Fibroblast of gingiva (primary cell): ENCODE measurements at regions not wholly inside any gene's neighbourhood (a gene's known extent, or its start where the extent isn't known, plus 50 kb on each side); places are given as distances from the start of the nearest gene placed in this dataset.
"Not testable (repeated sequence)": the region's sequence is repeated elsewhere in the genome, so short reads cannot be mapped to it uniquely, and the experiment has no call there.

ENCODE experiments used
- DNase-seq: peaks from one replicate; pipeline ENCODE4 v3.0.0-alpha.2; 2011; ENCODE audit warnings: low read depth

DNA sequence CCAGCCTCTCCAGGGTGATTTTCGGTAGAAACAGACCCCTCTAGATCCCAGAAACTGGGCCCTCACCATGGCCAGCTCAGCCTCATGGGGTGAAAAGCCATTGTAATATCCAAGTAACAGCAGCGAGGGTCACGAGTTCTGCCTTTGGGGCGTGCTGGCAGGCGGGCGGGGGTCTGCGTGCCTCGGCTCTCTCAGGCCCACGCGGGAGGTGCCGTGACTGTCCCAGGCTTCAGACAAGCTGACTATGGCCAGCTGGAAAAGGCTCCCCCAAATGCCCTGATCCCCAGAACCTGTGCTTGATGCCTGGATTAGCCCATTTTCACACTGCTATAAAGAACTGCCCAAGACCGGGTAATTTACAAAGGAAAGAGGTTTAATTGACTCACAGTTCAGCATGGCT lies 160.2 kb downstream of the LAT start:
- DNase-seq: not testable (repeated sequence)

DNA sequence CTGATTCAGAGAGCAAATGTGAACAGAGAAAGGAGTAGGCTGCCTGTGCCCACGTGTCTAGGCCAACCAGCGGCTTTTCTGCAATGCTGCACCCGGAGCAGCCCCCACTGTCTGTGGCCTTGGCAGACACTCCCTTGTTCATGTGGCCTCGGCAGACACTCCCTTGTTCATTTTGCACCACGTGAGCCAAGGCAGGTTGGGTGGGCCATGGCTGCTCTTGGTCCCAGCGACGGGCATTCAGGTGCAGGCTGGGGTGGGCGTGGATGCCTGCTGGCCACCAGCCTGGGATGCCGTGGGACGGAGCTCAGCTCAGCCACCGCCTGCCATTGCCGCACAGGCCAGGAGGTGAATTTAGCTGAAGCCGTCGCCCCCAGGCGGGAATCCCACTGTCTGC lies 159.8 kb downstream of the LAT start:
- DNase-seq: not testable (repeated sequence)

DNA sequence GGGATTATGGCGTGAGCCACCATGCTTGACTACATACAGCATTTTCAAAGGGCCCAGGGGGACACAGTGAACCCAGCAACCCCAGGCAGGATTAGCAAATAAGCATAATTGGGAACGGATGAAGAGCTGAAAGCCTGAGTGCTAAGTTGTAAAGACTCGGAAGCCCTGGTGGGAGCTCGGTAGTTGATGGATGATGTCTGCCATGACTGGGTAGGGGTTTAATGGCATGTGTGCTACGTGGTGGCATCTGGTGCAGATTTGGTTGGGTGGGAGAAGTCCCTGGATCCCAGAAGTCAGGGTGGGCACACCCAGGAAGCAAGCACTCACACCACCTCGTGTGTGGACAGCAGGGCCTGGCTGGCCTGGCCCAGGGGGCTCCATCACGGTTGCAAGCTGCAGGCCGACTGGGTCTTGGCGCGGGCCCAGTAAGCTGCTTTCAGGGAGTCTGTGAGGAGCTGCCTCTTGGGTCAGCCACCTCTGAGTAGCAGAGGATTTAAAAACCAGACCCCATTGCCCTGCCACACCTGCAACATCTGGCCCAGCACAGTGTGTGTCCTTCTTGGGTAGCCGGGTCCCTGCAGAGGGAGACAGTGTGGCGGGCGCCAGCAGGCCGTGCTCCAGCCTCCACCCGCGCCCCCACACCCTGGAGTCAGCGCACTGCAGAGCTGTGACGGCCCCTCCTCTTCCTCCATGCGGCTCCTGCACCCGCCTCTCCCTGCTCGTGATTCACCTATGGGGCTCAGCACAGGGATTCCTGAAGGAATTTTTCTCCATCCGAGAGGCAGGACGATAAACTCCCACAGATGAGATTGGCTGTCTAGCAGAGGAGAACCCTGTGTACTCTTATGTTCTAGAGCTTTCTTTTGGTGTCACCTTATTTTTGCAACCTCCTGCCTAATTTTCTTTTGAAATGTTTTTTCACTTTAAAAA lies 159.2 kb downstream of the LAT start:
- DNase-seq: not testable (repeated sequence)

- not testable (repeated sequence) for DNase-seq
Observed at GRCh38 chr16:29142506-29142905, 157.7 kb downstream of the LAT start.

GRCh38 chr16:29141586-29142324 lies 156.9 kb downstream of the LAT start:
- DNase-seq: no peak

GRCh38 chr16:29141121-29141520 lies 156.3 kb downstream of the LAT start:
- DNase-seq: not testable (repeated sequence)

GRCh38 chr16:29139901-29140855 lies 155.3 kb downstream of the LAT start:
- not testable (repeated sequence) for DNase-seq

DNA sequence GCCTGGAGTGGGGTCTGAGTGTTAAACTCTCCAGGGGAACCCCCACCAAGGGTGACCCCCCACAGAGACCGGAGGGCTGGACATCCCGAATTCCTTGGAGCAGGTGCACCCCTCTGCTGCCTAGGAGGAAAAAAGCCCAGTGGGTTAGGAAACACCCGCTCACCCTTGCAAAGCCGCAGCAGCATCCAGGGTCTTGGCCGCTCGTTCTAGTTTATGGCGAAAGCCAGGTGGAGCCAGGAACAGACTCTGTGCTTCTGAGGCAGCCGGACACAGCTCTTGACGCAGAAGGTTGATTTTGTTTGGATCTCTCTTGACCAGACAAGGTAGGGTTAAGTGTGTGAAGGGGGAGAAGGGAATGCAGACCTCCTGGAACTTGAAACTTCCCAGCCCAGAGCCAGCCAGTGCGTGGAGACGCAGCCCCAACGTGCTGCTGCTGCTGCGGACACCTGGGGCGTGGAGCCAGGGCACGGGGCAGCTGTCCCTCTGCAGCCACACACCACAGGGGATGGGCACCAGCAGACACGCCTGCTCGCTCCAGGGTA lies 154.5 kb downstream of the LAT start:
- DNase-seq: no peak

- DNase-seq: not testable (repeated sequence)
Observed at GRCh38 chr16:29138698-29139097, 153.8 kb downstream of the LAT start.

GRCh38 chr16:29137894-29138662 lies 153.2 kb downstream of the LAT start:
- not testable (repeated sequence) for DNase-seq

DNA sequence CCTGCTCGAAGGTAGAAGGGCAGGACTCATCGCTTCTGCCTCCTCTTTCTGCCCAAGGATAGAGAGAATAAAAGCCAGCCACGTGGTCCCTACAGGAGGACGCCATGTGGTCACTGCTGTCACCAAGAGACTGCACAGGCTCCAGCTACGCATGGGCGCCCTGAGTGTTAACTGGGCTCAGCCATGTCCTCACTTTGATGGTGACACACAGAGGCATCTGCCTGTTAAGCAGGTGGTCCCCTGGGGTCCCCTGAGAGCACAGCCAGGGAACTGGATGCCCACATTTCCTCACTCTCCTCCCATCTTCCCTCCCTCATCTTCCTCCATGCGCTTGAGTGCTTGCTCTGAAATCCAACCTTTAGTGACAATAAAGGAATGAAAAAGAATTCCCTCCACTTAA lies 152.6 kb downstream of the LAT start:
- not testable (repeated sequence) for DNase-seq

GRCh38 chr16:29136916-29137315 lies 152.1 kb downstream of the LAT start:
- DNase-seq: not testable (repeated sequence)

- DNase-seq: not testable (repeated sequence)
Observed at GRCh38 chr16:29136046-29136696, 151.3 kb downstream of the LAT start.

DNA sequence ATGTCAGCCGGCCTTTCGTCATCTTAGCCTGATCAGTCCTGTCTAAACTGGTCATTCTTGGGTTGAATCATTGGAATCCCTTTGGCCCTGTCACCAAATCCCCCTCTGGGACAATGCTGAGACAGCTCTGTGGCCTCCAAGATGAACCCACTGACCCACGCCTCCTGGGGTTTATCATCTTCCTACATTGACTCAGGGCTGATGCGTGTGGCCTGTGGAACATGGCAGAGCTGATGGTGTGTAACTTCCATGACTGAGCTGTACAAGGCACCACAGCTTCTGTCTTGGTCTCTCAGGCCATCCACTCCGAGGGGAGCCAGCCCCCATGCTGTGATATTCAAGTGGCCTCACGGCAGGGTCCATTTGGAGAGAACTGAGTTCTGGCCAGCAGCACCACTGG lies 150.2 kb downstream of the LAT start:
- not testable (repeated sequence) for DNase-seq

- DNase-seq: not testable (repeated sequence)
Observed at GRCh38 chr16:29133681-29134430, 149.0 kb downstream of the LAT start.

DNA sequence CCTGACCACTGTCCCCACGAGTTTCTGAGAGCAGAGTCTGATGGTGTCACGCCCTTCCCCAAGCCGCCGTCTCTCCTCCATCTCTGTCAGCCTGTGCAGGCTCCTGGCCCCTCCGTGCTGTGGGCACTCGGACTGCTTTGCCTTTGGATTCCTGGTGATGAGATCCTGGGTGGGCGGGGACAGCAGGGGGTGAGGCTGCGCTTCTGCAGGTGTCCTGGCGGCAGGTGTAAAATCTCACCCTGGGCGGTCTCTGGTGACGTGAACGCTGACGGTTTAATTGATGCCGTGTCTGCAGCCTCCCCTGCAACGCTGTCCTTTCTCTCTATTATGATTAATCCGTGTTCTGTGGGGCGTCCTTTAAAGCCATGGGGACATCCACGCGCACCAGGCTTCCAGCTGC lies 148.0 kb downstream of the LAT start:
- DNase-seq: not testable (repeated sequence)

DNA sequence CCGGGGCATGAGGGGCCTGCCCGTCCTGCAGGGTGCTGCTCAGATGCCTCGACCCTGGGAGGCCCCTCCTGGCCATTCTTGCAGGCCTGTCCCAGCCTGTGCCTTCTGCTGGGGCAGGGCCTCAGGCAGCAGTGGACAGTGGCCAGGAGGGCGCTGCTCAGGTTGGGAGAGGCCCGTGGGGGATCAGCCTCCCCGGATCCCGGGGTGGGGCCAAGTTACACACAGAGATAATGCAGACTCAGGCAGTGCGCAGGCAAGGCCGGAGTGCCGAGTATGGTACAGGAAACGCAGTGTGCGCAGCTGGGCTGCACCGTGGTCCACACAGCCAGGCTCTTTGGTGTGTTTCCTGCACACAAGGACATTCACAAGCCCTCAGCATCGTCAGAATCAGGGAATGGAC lies 147.6 kb downstream of the LAT start:
- not testable (repeated sequence) for DNase-seq

- DNase-seq: not testable (repeated sequence)
Observed at GRCh38 chr16:29130901-29131851, 146.3 kb downstream of the LAT start.
